CD4-positive, alpha-beta T cell treated with Interleukin-10 for 1 hour (primary cell): ENCODE measurements at regions not wholly inside any gene's neighbourhood (a gene's known extent, or its start where the extent isn't known, plus 50 kb on each side); places are given as distances from the start of the nearest gene placed in this dataset.
"Not testable (repeated sequence)": the region's sequence is repeated elsewhere in the genome, so short reads cannot be mapped to it uniquely, and the experiment has no call there.

Experiments
- DNase-seq: peaks from one replicate; pipeline ENCODE4 v3.0.0-alpha.2; 2020

GRCh38 chr18:39206398-39207103 is 1641.0 kb upstream of the CELF4 start:
- DNase-seq, result not testable (repeated sequence)

GRCh38 chr18:39205565-39206195 is 1640.1 kb upstream of the CELF4 start:
- DNase-seq, result no peak

- no peak for DNase-seq
Observed at GRCh38 chr18:39200153-39200552, 1634.6 kb upstream of the CELF4 start.

- no peak for DNase-seq
Observed at GRCh38 chr18:39199231-39199855, 1633.7 kb upstream of the CELF4 start.

- no peak for DNase-seq
Observed at GRCh38 chr18:39198376-39198775, 1632.8 kb upstream of the CELF4 start.

- DNase-seq, result no peak
Observed at GRCh38 chr18:39191931-39192330, 1626.3 kb upstream of the CELF4 start.

- DNase-seq, result no peak
Observed at GRCh38 chr18:39191058-39191457, 1625.5 kb upstream of the CELF4 start.

GRCh38 chr18:39190508-39190907 is 1624.9 kb upstream of the CELF4 start:
- DNase-seq, result no peak

GRCh38 chr18:39188278-39188677 is 1622.7 kb upstream of the CELF4 start:
- DNase-seq, result no peak

GRCh38 chr18:39186008-39186407 is 1620.4 kb upstream of the CELF4 start:
- no peak for DNase-seq

- no peak for DNase-seq
Observed at GRCh38 chr18:39184176-39184575, 1618.6 kb upstream of the CELF4 start.

GRCh38 chr18:39178166-39178565 is 1612.6 kb upstream of the CELF4 start:
- no peak for DNase-seq

- DNase-seq, result no peak
Observed at GRCh38 chr18:39172695-39173421, 1607.3 kb upstream of the CELF4 start.

- DNase-seq, result no peak
Observed at GRCh38 chr18:39168723-39169122, 1603.1 kb upstream of the CELF4 start.

GRCh38 chr18:39167990-39168389 is 1602.4 kb upstream of the CELF4 start:
- no peak for DNase-seq

GRCh38 chr18:39166776-39167175 is 1601.2 kb upstream of the CELF4 start:
- DNase-seq, result no peak

GRCh38 chr18:39162013-39162827 is 1596.6 kb upstream of the CELF4 start:
- DNase-seq, result no peak

- DNase-seq, result no peak
Observed at GRCh38 chr18:39149211-39149806, 1583.7 kb upstream of the CELF4 start.

GRCh38 chr18:39134255-39134654 is 1568.7 kb upstream of the CELF4 start:
- DNase-seq, result no peak

GRCh38 chr18:39127538-39127937 is 1561.9 kb upstream of the CELF4 start:
- not testable (repeated sequence) for DNase-seq

- DNase-seq, result no peak
Observed at GRCh38 chr18:39113790-39114189, 1548.2 kb upstream of the CELF4 start.

- no peak for DNase-seq
Observed at GRCh38 chr18:39105104-39105503, 1539.5 kb upstream of the CELF4 start.
